Left ventricle myocardium inferior (tissue), 1 donor: ENCODE measurements at regions not wholly inside any gene's neighbourhood (a gene's known extent, or its start where the extent isn't known, plus 50 kb on each side); places are given as distances from the start of the nearest gene placed in this dataset.

Source experiments
- DNase-seq: peaks from one replicate; pipeline ENCODE4 v3.0.0-alpha.2; 2020
- H3K27ac ChIP-seq: fragments of 200-600 bp; replicated peaks from 2 replicates; pipeline ENCODE4 v1.8.0; 2021
- H3K27me3 ChIP-seq: fragments of 200-600 bp; 2 replicates; pipeline ENCODE4 v1.8.0; 2021; ENCODE audit warnings: low read depth
- H3K36me3 ChIP-seq: fragments of 200-600 bp; 2 replicates; pipeline ENCODE4 v1.8.0; 2021
- H3K4me1 ChIP-seq: fragments of 200-600 bp; 2 replicates; pipeline ENCODE4 v1.8.0; 2021
- H3K4me3 ChIP-seq: fragments of 200-600 bp; 2 replicates; pipeline ENCODE4 v1.8.0; 2021; ENCODE audit warnings: mild to moderate bottlenecking, moderate library complexity
- H3K9me3 ChIP-seq: fragments of 200-600 bp; replicated peaks from 2 replicates; pipeline ENCODE4 v1.8.0; 2021
- intact Hi-C: fragments of 100-400 bp; cut with micrococcal nuclease; formaldehyde crosslinking; loops from one replicate; pipeline ENCODE4 v1.11.0; 2022
- TF ChIP-seq, protein P1 (sequence below): fragments of 200-600 bp; IDR thresholded peaks from 2 replicates; pipeline ENCODE4 v1.8.0; 2021; ENCODE audit warnings: antibody characterized with exemption, mild to moderate bottlenecking, borderline replicate concordance
- donor health status: DM: no; HTN: yes; CAD: no; lungs with severe emphysema.

GRCh38 chr17:79412110-79412509 lies 198.7 kb downstream of the RBFOX3 start:
- TF ChIP-seq, protein P1, sequence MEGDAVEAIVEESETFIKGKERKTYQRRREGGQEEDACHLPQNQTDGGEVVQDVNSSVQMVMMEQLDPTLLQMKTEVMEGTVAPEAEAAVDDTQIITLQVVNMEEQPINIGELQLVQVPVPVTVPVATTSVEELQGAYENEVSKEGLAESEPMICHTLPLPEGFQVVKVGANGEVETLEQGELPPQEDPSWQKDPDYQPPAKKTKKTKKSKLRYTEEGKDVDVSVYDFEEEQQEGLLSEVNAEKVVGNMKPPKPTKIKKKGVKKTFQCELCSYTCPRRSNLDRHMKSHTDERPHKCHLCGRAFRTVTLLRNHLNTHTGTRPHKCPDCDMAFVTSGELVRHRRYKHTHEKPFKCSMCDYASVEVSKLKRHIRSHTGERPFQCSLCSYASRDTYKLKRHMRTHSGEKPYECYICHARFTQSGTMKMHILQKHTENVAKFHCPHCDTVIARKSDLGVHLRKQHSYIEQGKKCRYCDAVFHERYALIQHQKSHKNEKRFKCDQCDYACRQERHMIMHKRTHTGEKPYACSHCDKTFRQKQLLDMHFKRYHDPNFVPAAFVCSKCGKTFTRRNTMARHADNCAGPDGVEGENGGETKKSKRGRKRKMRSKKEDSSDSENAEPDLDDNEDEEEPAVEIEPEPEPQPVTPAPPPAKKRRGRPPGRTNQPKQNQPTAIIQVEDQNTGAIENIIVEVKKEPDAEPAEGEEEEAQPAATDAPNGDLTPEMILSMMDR = no peak
- H3K27ac ChIP-seq = no peak overlapping the region
- no peaks in the 10 kb centered on the region for H3K4me1 ChIP-seq
- no peak for DNase-seq
- no peaks in the 10 kb centered on the region for H3K36me3 ChIP-seq
- no peak overlapping the region for H3K4me3 ChIP-seq
- peaks cover 100% of the 10 kb centered on the region for H3K27me3 ChIP-seq
- no peaks in the 10 kb centered on the region for H3K9me3 ChIP-seq
- intact Hi-C loops = no loop called here

- TF ChIP-seq, protein P1 = no peak
- no peaks in the 10 kb centered on the region for H3K36me3 ChIP-seq
- intact Hi-C loops = no loop called here
- no peak for DNase-seq
- H3K27me3 ChIP-seq = peaks cover 100% of the 10 kb centered on the region
- peaks cover 7% of the 10 kb centered on the region for H3K4me1 ChIP-seq
- H3K9me3 ChIP-seq = no peaks in the 10 kb centered on the region
- no peak overlapping the region for H3K27ac ChIP-seq
- no peak overlapping the region for H3K4me3 ChIP-seq
These were observed 199.4 kb downstream of the RBFOX3 start for GRCh38 chr17:79411419-79411818.

- Histone ChIP-seq H3K4me1 (peaks cover 11% of the 10 kb centered on the region), H3K27me3 (peaks cover 100% of the 10 kb centered on the region), H3K9me3 (no peaks in the 10 kb centered on the region), H3K36me3 (no peaks in the 10 kb centered on the region), H3K27ac (no peak overlapping the region), H3K4me3 (no peak overlapping the region)
- TF ChIP-seq, protein P1 = no peak
- DNase-seq = no peak
- intact Hi-C loops = no loop called here
These were observed 200.2 kb downstream of the RBFOX3 start for GRCh38 chr17:79410681-79411080.

- Histone ChIP-seq H3K36me3 (no peaks in the 10 kb centered on the region), H3K9me3 (no peaks in the 10 kb centered on the region), H3K27ac (no peak overlapping the region), H3K4me3 (no peak overlapping the region), H3K4me1 (peaks cover 11% of the 10 kb centered on the region), H3K27me3 (peaks cover 100% of the 10 kb centered on the region)
- TF ChIP-seq, protein P1 = no peak
- no peak for DNase-seq
- intact Hi-C loops = no loop called here
These were observed 202.6 kb downstream of the RBFOX3 start for GRCh38 chr17:79408251-79408650.

DNA sequence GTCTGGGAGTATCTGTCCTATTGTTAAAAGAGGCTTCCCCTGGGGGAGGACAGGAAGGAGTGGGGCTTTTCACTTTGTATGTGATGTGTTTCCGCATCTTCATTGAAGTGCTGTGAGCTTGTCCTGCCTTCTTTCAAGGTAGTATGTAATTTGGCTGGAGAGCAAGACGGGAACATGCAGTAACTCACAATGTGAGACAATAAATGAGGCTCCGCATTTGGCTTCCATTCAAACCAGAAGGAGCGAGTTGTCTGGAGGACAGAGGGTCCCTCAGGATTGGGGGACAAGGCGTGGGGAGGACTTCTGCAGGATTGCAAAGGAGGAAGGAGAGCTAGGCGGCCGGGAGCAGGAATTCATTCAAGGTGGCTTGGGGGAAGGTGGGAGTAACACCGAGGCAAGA lies 203.5 kb downstream of the RBFOX3 start:
- Histone ChIP-seq H3K4me3 (no peak overlapping the region), H3K36me3 (no peaks in the 10 kb centered on the region), H3K27me3 (peaks cover 100% of the 10 kb centered on the region), H3K9me3 (no peaks in the 10 kb centered on the region), H3K27ac (no peak overlapping the region), H3K4me1 (peaks cover 11% of the 10 kb centered on the region)
- DNase-seq = no peak
- intact Hi-C loops = no loop called here
- TF ChIP-seq, protein P1 = no peak

GRCh38 chr17:79406316-79406715 lies 204.5 kb downstream of the RBFOX3 start:
- no peaks in the 10 kb centered on the region for H3K36me3 ChIP-seq
- no peaks in the 10 kb centered on the region for H3K9me3 ChIP-seq
- peaks cover 100% of the 10 kb centered on the region for H3K27me3 ChIP-seq
- intact Hi-C loops = no loop called here
- H3K4me1 ChIP-seq = peaks cover 13% of the 10 kb centered on the region
- TF ChIP-seq, protein P1 = no peak
- no peak for DNase-seq
- no peak overlapping the region for H3K4me3 ChIP-seq
- H3K27ac ChIP-seq = no peak overlapping the region
